Ovary (tissue), 7 donors: ENCODE measurements at regions not wholly inside any gene's neighbourhood (a gene's known extent, or its start where the extent isn't known, plus 50 kb on each side); places are given as distances from the start of the nearest gene placed in this dataset.

Experiments used
- DNase-seq, 5 donors: peaks; one replicate each; pipeline ENCODE4 v3.0.0-alpha.2; 2019 to 2020
- H3K27ac ChIP-seq, 2 donors: fragments of 200-600 bp; one replicate each; pipeline versions ENCODE4 v1.5.1 to v1.8.0; 2019 to 2022
- H3K27me3 ChIP-seq: fragments of 200-600 bp; one replicate; pipeline ENCODE4 v1.8.0; 2022
- H3K36me3 ChIP-seq: fragments of 200-600 bp; sonication (generic); one replicate; pipeline ENCODE4 v1.5.1; 2019
- H3K4me1 ChIP-seq: one replicate; pipeline ENCODE4 v1.8.1; 2013; ENCODE audit warnings: mild to moderate bottlenecking, moderate library complexity; ENCODE audit not compliant: insufficient read depth
- H3K4me3 ChIP-seq: fragments of 200-600 bp; sonication (generic); one replicate; pipeline ENCODE4 v1.5.1; 2017
- H3K9me3 ChIP-seq, 2 donors: fragments of 200-600 bp in 1 of 2; sonication (generic) in 1 of 2; one replicate each; pipeline versions ENCODE4 v1.5.1 to v1.8.1; 2013 to 2019; ENCODE audit warnings: mild to moderate bottlenecking in 1 of 2, moderate library complexity in 1 of 2
- CTCF ChIP-seq, 3 donors: fragments of 450-650 bp in 2 of 3; fragments of 200-600 bp in 1 of 3; IDR thresholded peaks; one replicate each; pipeline versions ENCODE4 v1.5.1 to v1.8.0; 2016 to 2022; ENCODE audit warnings: antibody characterized with exemption in 3 of 3, mild to moderate bottlenecking in 1 of 3
- EP300 ChIP-seq: sonication (generic); formaldehyde crosslinking; IDR thresholded peaks from one replicate; pipeline ENCODE4 v1.6.1; 2017; ENCODE audit warnings: antibody characterized with exemption
- POLR2A ChIP-seq: fragments of 450-650 bp; IDR thresholded peaks from one replicate; pipeline ENCODE4 v1.6.1; 2017; ENCODE audit warnings: antibody characterized with exemption, mild to moderate bottlenecking, moderate library complexity
- WGBS, 3 donors: extraction: QIAGEN DNeasy Blood & Tissue Kit in 1 of 3; methylation state at CpG; one replicate each; pipeline versions ENCODE4 v1.1.5 to v1.1.7; 2013 to 2017; 5-methylcytosine and 5-hydroxymethylcytosine counted together
- intact Hi-C, 4 donors: fragments of 100-400 bp; cut with DNase I; formaldehyde crosslinking; loops; one replicate each; pipeline versions ENCODE4 v1.11.0 to v1.15.1; 2022 to 2023
- donor health status: DM: no; HTN: no; CAD: no; lungs with moderate emphysema.
- donor health status: DM: no; HTN: no; CAD: no.
- donor health status: Bipolar disorder and iron deficiency.
- donor health status: DM: no; HTN: no; CAD: no.
- donor health status: DM: yes; HTN: yes; CAD: no.

GRCh38 chr7:31254926-31255325 is 85.6 kb downstream of the NEUROD6 start:
- 32 to 44% (median 44%) methylated on average over 1 of the region's 1 CpG for WGBS, 3 donors
- intact Hi-C loops = no loop called here
- H3K27ac ChIP-seq = no peak overlapping the region
- H3K27me3 ChIP-seq = no peaks in the 10 kb centered on the region
- no peaks in the 10 kb centered on the region for H3K36me3 ChIP-seq
- no peaks in the 10 kb centered on the region for H3K4me1 ChIP-seq
- no peaks in the 10 kb centered on the region for H3K9me3 ChIP-seq
- no peak for DNase-seq
- no peak overlapping the region for H3K4me3 ChIP-seq
- no peak for TF ChIP-seq CTCF (IDR thresholded peaks at IDR 0.05)
- TF ChIP-seq EP300 = no peak
- TF ChIP-seq POLR2A = no peak

GRCh38 chr7:31253532-31253931 is 87.0 kb downstream of the NEUROD6 start:
- WGBS, 3 donors = 72 to 79% (median 74%) methylated on average over 4 of the region's 4 CpGs
- Histone ChIP-seq H3K4me1 (no peaks in the 10 kb centered on the region), H3K9me3 (no peaks in the 10 kb centered on the region), H3K36me3 (no peaks in the 10 kb centered on the region), H3K27ac (no peak overlapping the region), H3K4me3 (no peak overlapping the region), H3K27me3 (no peaks in the 10 kb centered on the region)
- intact Hi-C loops = no loop called here
- TF ChIP-seq CTCF (IDR thresholded peaks at IDR 0.05) (no peak), POLR2A (no peak), EP300 (no peak)
- no peak for DNase-seq

GRCh38 chr7:31251441-31251840 is 89.1 kb downstream of the NEUROD6 start:
- H3K9me3 ChIP-seq = no peaks in the 10 kb centered on the region
- TF ChIP-seq POLR2A = no peak
- TF ChIP-seq EP300 = no peak
- no peak for TF ChIP-seq CTCF (IDR thresholded peaks at IDR 0.05)
- H3K27ac ChIP-seq = no peak overlapping the region
- H3K4me1 ChIP-seq = no peaks in the 10 kb centered on the region
- intact Hi-C loops = no loop called here
- no peaks in the 10 kb centered on the region for H3K36me3 ChIP-seq
- WGBS, 3 donors = 62 to 72% (median 70%) methylated on average over 8 of the region's 8 CpGs
- no peak for DNase-seq
- H3K27me3 ChIP-seq = no peaks in the 10 kb centered on the region
- H3K4me3 ChIP-seq = no peak overlapping the region

- Histone ChIP-seq H3K36me3 (no peaks in the 10 kb centered on the region), H3K27ac (no peak overlapping the region), H3K4me3 (no peak overlapping the region), H3K27me3 (no peaks in the 10 kb centered on the region), H3K9me3 (no peaks in the 10 kb centered on the region), H3K4me1 (no peaks in the 10 kb centered on the region)
- intact Hi-C loops = no loop called here
- WGBS, 3 donors = 25 to 45% (median 29%) methylated on average over 11 of the region's 11 CpGs
- no peak for DNase-seq
- no peak for TF ChIP-seq EP300
- no peak for TF ChIP-seq CTCF (IDR thresholded peaks at IDR 0.05)
- TF ChIP-seq POLR2A = no peak
Measured at GRCh38 chr7:31249671-31250070, 90.9 kb downstream of the NEUROD6 start.

GRCh38 chr7:31236868-31237267 is 103.7 kb downstream of the NEUROD6 start:
- intact Hi-C loops = no loop called here
- Histone ChIP-seq H3K4me1 (no peaks in the 10 kb centered on the region), H3K27ac (no peak overlapping the region), H3K9me3 (no peaks in the 10 kb centered on the region), H3K36me3 (no peaks in the 10 kb centered on the region), H3K27me3 (no peaks in the 10 kb centered on the region), H3K4me3 (no peak overlapping the region)
- WGBS, 3 donors = 83 to 87% (median 84%) methylated on average over 6 of the region's 6 CpGs
- no peak for TF ChIP-seq POLR2A
- TF ChIP-seq CTCF (IDR thresholded peaks at IDR 0.05) = no peak
- no peak for TF ChIP-seq EP300
- DNase-seq = no peak
